ENCODE measurements at regions not wholly inside any gene's neighbourhood (a gene's known extent, or its start where the extent isn't known, plus 50 kb on each side); places are given as distances from the start of the nearest gene placed in this dataset.

- peak overlapping the region in 1 of 3 experiments; percentile 82; a peak in 1 of 7 replicates for H3K27ac Mint-ChIP-seq
- Histone ChIP-seq H3K14ac (ENCODE audit: insufficient read depth, low read length) (no peak overlapping the region), H2AFZ (ENCODE audit: low read length) (no peak overlapping the region), H3K9ac (ENCODE audit: extremely low read depth, insufficient read length, low read length) (no peak overlapping the region), H2BK20ac (ENCODE audit: low read depth, low read length, poor library complexity, severe bottlenecking) (no peak overlapping the region), H3K79me2 (ENCODE audit: insufficient read depth, low read length) (no peaks in the 10 kb centered on the region), H4K5ac (ENCODE audit: insufficient read length, low read depth, low read length) (no peak overlapping the region), H4K8ac (replicated peaks; ENCODE audit: insufficient read length, low read depth, low read length) (no peak overlapping the region), H3K18ac (ENCODE audit: insufficient read length, low read depth, low read length) (no peak overlapping the region), H2BK15ac (ENCODE audit: low read depth, low read length) (no peak overlapping the region), H3K23me2 (ENCODE audit: insufficient read length, low read depth, low read length, poor library complexity, severe bottlenecking) (no peaks in the 10 kb centered on the region), H2BK12ac (ENCODE audit: insufficient read length, low read depth, low read length) (no peak overlapping the region), H3K79me1 (ENCODE audit: insufficient read depth, low read depth, low read length, poor library complexity, severe bottlenecking) (no peaks in the 10 kb centered on the region), H4K20me1 (ENCODE audit: control insufficient read depth, insufficient read depth, insufficient read length) (no peaks in the 10 kb centered on the region), H3K27me3 (ENCODE audit: insufficient read depth, low read length) (no peaks in the 10 kb centered on the region), H3K4me1 (ENCODE audit: insufficient read depth, low read length) (no peaks in the 10 kb centered on the region), H3K4ac (ENCODE audit: low read depth, low read length) (no peak overlapping the region), H3K9me3 (ENCODE audit: control insufficient read depth, low read depth, low read length) (no peaks in the 10 kb centered on the region), H2BK5ac (ENCODE audit: insufficient read length, low read length) (no peak overlapping the region), H4K91ac (ENCODE audit: insufficient read length, low read depth, low read length) (no peak overlapping the region), H3K56ac (ENCODE audit: insufficient read length, low read depth, low read length) (no peak overlapping the region), H2BK120ac (ENCODE audit: low read depth, low read length, poor library complexity, severe bottlenecking) (no peak overlapping the region), H3T11ph (ENCODE audit: low read length) (no peak overlapping the region), H3K27ac (ENCODE audit: insufficient read length, low read depth, low read length) (no peak overlapping the region), H3K23ac (ENCODE audit: insufficient read length, low read depth, low read length) (no peak overlapping the region), H3K4me2 (ENCODE audit: insufficient read depth, insufficient read length, low read length) (no peak overlapping the region), H2AK5ac (ENCODE audit: insufficient read length, low read length) (no peak overlapping the region)
- DNase-seq, result no peak
- peaks cover 1% of the 10 kb centered on the region; the same call in 1 of the 2 replicates for H3K27me3 Mint-ChIP-seq (ENCODE audit: low read depth)
- peaks cover 3 to 15% of the 10 kb centered on the region in 2 experiments; a peak in 3 of 4 replicates for H3K4me1 Mint-ChIP-seq
- no peaks in the 10 kb centered on the region for H3K36me3 Mint-ChIP-seq (ENCODE audit: insufficient read depth in 1 of 3, low read depth in 3 of 3)
- H3K4me3 Mint-ChIP-seq, result no peak overlapping the region
- TF ChIP-seq CTCF (conservative IDR thresholded peaks at IDR 0.05), result no peak
- no peaks in the 10 kb centered on the region; a peak in 1 of 5 replicates for H3K9me3 Mint-ChIP-seq
- WGBS (ENCODE audit: extremely low coverage, insufficient read length, low lambda C conversion rate), result no CpG with 5 or more reads among the region's 4 CpGs
Observed at GRCh38 chr11:126113963-126114362, 51.3 kb upstream of the CDON start.

Measured in H9 (cell line).